NCI-H345 (cell line): ENCODE measurements at regions not wholly inside any gene's neighbourhood (a gene's known extent, or its start where the extent isn't known, plus 50 kb on each side); places are given as distances from the start of the nearest gene placed in this dataset.
"Not testable (repeated sequence)": the region's sequence is repeated elsewhere in the genome, so short reads cannot be mapped to it uniquely, and the experiment has no call there.

ENCODE experiments used
- DNase-seq: peaks from one replicate; lab custom pipeline; 2025; lab: John Stamatoyannopoulos, UW

- DNase-seq: not testable (repeated sequence)
These were observed 207.9 kb downstream of the TMEM121 start for GRCh38 chr14:105734241-105734640.

DNA sequence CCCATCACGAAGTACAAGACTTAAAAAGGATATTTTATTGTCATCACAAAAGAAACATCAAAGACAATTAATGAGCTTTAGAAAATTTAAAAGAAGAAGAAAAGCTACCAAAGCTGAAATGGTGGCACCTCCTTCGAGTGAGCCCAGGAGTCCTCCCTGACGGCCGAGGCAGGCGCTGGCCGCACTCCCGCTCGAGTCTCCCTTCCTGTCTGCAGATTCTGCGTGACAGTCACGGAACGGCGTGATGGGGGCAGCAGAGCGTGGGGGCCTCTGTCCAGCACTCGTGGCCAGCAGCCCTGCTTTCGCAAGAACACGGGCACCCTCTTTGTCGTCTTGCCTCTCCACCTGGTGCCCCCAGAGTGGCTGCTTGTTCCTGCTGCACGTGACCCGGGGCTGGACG is 209.9 kb downstream of the TMEM121 start:
- not testable (repeated sequence) for DNase-seq

- no peak for DNase-seq
These were observed 211.3 kb downstream of the TMEM121 start for GRCh38 chr14:105737504-105738246.

- DNase-seq: no peak
These were observed 212.3 kb downstream of the TMEM121 start for GRCh38 chr14:105738638-105739037.

DNA sequence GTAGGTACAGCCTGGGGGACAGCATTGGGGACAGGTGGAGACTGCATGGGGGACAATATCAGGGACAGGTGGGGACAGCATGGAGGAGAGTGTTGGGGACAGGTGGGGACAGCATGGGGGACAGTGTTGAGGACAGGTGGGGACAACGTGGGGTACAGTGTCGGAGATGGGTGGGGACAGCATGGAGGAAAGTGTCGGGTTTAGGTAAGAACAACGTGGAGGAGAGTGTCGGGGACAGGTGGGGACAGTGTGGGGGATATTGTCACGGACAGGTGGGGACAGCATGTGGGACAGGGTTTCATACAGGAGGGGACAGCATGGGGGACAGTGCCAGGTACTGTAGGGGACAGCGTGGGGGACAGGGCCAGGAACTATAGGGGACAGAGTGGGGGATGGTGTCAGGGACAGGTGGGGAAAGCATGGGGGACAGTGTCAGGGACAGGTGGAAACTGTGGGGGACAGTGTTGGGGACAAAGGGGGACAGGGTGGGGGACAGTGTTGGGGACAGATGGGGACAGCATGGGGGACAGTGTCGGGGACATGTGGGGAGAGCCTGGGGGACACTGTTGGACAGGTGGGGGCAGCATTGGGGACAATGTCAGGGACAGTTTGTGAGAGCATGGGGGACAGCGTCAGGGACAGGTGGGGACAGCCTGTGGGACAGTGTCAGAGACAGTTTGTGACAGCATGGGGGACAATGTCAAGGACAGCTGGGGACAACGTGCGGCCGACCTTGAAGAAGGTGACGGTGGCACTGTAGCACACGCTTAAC is 213.1 kb downstream of the TMEM121 start:
- no peak for DNase-seq

DNA sequence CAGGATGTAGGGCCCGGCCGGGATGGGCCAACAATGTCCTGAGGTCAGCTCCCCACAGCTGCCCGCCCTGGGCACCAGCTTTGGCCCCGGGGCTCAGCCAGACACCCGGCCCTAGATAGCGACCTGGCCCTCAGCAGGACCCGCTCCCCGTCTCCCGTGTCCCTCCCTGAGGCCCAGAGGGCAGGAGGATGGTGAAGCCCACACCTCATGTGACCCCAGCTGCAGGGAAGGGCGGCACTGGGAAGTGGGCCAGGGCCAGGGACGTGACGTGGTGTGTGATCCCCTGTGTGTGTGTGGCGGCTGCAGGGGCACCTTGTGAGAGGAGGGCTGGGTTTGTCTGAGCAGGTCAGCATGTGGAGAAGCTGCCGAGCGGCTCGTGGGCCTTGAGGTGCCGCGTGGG is 213.9 kb downstream of the TMEM121 start:
- DNase-seq: not testable (repeated sequence)

- DNase-seq: not testable (repeated sequence)
These were observed 214.6 kb downstream of the TMEM121 start for GRCh38 chr14:105740961-105741360.

DNA sequence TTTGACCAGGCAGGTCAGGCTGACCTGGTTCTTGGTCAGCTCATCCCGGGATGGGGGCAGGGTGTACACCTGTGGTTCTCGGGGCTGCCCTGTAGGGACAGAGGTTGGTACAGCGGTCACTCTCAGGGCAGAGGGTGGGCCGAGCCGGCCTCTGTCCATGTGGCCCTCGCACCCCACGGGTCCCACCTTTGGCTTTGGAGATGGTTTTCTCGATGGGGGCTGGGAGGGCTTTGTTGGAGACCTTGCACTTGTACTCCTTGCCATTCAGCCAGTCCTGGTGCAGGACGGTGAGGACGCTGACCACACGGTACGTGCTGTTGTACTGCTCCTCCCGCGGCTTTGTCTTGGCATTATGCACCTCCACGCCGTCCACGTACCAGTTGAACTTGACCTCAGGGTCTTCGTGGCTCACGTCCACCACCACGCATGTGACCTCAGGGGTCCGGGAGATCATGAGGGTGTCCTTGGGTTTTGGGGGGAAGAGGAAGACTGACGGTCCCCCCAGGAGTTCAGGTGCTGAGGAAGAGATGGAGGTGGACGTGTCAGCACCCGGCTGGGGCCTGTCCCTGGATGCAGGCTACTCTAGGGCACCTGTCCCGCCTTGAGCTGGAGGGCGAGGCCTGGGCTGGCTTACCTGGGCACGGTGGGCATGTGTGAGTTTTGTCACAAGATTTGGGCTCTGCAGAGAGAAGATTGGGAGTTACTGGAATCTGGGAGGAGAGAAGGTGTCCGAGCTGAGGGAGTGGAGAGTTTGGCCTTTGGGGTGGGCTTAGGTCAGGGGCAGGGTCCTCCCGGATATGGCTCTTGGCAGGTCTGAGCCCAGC is 215.5 kb downstream of the TMEM121 start:
- not testable (repeated sequence) for DNase-seq

GRCh38 chr14:105742531-105742848 is 216.1 kb downstream of the TMEM121 start:
- DNase-seq: no peak

- not testable (repeated sequence) for DNase-seq
These were observed 216.7 kb downstream of the TMEM121 start for GRCh38 chr14:105742904-105743701.

DNA sequence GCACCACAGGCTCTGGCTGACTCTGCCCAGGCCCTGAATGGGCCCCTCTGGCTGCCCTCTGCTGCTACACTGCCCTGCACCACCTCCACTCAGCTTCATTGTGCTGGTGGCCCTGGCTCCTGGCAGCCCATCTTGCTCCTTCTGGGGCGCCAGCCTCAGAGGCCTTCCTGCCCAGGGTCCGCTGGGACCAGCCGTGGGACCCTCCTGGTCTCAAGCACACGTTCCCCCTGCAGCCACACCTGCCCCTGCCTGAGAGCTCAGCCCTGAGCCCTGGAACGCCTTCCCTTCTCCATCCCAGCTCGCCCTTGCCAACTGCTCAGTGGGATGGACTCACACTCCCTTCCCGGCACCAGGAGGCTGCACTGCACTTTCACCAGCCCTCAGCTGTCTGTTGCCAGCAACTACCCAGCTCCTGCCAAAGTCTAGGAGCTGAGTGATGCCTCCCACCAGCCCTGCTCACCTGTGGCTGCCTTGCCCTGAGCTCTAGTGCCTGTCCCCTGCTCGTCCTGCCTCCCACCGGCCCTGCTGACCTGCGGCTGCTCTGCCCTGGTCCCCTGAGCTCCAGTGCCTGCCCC is 217.9 kb downstream of the TMEM121 start:
- not testable (repeated sequence) for DNase-seq

- no peak for DNase-seq
These were observed 219.2 kb downstream of the TMEM121 start for GRCh38 chr14:105745433-105746123.

DNA sequence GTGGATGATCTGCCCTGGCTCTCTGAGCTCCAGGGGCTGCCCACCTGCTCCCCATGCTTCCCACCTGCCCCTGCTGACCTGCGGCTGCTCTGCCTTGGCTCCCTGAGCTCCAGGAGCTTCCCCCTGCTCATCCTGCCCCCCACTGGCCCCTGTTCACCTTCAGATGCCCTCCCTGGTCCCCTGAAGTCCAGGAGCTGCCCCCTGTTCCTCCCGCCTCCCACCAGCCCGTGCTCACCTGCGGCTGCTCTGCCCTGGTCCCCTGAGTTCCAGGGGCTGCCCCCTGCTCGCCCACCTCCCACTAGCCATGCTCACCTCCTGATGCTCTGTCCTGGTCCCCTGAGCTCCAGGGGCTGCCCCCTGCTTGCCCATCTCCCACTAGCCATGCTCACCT is 219.7 kb downstream of the TMEM121 start:
- no peak for DNase-seq

GRCh38 chr14:105746800-105747502 is 220.6 kb downstream of the TMEM121 start:
- DNase-seq: not testable (repeated sequence)

GRCh38 chr14:105747503-105748203 is 221.3 kb downstream of the TMEM121 start:
- DNase-seq: not testable (repeated sequence)

GRCh38 chr14:105748204-105748578 is 221.8 kb downstream of the TMEM121 start:
- no peak for DNase-seq

DNA sequence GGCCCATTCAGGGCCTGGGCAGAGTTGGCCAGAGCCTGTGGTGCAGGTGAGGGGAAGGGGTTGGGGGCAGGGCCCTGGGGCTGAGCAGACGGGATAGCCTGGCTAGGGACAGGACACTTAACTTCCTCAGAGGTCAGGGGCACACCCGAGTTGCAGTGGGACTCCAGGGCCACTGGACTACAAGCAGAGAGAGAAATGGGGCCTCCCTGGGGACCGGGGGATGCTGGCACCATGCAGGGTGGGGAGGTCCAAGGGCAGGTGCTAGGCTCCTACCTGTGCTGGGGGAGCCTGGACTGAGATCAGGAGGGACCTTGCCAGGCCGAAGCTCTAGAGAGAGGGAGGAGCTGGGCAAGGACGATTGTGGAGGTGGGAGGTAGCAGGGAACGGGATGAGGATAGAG is 222.3 kb downstream of the TMEM121 start:
- DNase-seq: not testable (repeated sequence)

GRCh38 chr14:105749870-105750541 is 223.6 kb downstream of the TMEM121 start:
- not testable (repeated sequence) for DNase-seq

GRCh38 chr14:105751291-105751751 is 224.9 kb downstream of the TMEM121 start:
- DNase-seq: not testable (repeated sequence)
